HFFc6 (cell line): ENCODE measurements at regions not wholly inside any gene's neighbourhood (a gene's known extent, or its start where the extent isn't known, plus 50 kb on each side); places are given as distances from the start of the nearest gene placed in this dataset.

Experiments
- DNase-seq: peaks from one replicate; pipeline ENCODE4 v3.0.0-alpha.2; 2018
- H3K27ac Mint-ChIP-seq: 2 replicates; pipeline ENCODE4 v1.8.0; 2020; ENCODE audit warnings: mild to moderate bottlenecking, mixed read lengths
- H3K27me3 Mint-ChIP-seq: 2 replicates; pipeline ENCODE4 v1.8.0; 2021; ENCODE audit warnings: mild to moderate bottlenecking, moderate library complexity, mixed read lengths; ENCODE audit not compliant: insufficient read depth
- H3K36me3 Mint-ChIP-seq: 2 replicates; pipeline ENCODE4 v1.8.0; 2021; ENCODE audit warnings: low read depth, mixed read lengths
- H3K4me1 Mint-ChIP-seq: 2 replicates; pipeline ENCODE4 v1.8.0; 2020; ENCODE audit warnings: low read depth, mixed read lengths
- H3K4me3 Mint-ChIP-seq: 2 replicates; pipeline ENCODE4 v1.8.0; 2020; ENCODE audit warnings: mild to moderate bottlenecking, moderate library complexity, mixed read lengths
- H3K9me3 Mint-ChIP-seq: 2 replicates; pipeline ENCODE4 v1.8.0; 2020; ENCODE audit warnings: mild to moderate bottlenecking, mixed read lengths
- CTCF ChIP-seq: fragments of 200-600 bp; sonication (generic); IDR thresholded peaks from 2 replicates; pipeline ENCODE4 v1.5.0; 2021; ENCODE audit warnings: antibody characterized with exemption, mild to moderate bottlenecking

DNA sequence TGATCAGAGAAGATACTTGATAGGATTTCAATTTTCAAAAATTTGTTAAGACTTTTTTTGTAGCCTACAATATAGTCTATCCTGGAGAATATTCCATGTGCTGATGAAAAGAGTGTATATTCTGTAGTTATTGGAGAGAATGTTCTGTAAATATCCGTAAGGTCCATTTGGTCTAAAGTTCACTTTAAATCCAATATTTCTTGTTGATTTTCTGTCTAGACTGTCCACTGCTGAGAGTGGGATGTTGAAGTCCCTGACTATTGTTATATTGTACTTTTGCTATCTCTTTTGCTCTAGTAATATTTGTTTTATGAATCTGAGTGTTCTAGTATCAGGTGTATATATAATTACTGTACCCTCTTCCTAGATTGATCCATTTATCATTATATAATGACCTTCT, 406.2 kb upstream of the CNTN4 start:
- Mint-ChIP-seq H3K27ac (no peak overlapping the region), H3K36me3 (no peaks in the 10 kb centered on the region), H3K4me3 (no peak overlapping the region), H3K4me1 (no peaks in the 10 kb centered on the region), H3K27me3 (no peaks in the 10 kb centered on the region), H3K9me3 (peaks cover 45% of the 10 kb centered on the region)
- DNase-seq = no peak
- no peak for TF ChIP-seq CTCF

DNA sequence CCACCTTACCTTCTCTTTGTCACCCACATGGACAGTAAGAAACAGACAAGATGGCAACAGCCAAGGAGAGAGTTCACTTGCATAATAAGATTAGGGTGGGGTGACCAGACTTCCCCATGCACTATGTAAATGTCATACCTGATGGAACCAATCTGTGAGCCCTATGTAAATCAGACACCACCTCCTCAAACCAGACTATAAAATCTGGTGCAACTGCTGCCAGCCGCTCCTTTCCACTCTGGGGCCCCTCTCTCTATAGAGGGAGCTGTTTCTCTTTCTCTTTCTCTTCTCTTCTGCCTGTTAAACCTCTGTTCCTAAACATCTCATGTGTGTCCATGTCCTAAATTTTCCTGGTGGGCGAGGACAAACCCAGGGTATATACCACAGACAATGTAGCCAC, 405.5 kb upstream of the CNTN4 start:
- no peak for DNase-seq
- H3K27ac Mint-ChIP-seq = no peak overlapping the region
- H3K4me3 Mint-ChIP-seq = no peak overlapping the region
- H3K4me1 Mint-ChIP-seq = no peaks in the 10 kb centered on the region
- H3K27me3 Mint-ChIP-seq = no peaks in the 10 kb centered on the region
- no peaks in the 10 kb centered on the region for H3K36me3 Mint-ChIP-seq
- H3K9me3 Mint-ChIP-seq = peaks cover 49% of the 10 kb centered on the region
- TF ChIP-seq CTCF = no peak

DNA sequence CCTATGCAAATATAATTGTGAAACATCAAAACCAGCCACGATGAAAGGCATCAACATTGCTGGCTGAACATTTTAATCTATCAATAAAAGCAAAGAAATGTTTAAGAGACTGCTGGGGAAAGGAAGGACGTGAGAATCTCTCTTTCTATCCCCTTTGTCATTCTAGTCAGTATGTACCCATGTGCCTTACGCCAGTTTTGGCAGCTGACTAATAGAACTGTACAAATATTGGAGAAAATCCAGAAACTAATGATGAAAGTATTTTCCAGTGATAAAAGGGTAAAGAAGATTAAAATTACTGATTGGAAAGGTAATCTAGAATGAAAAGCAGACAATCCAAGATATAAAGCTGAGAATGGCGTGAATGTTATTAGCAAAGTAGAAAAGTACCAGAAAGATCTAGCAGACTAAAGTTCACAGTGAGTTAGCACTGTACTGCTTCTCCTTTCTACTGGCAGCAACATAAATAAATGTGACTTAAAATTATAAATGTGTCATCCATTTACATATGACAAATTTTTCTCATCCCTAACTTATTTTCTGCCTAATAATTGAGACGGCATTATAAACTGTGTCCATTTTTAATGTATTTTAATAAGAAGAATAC, 401.9 kb upstream of the CNTN4 start:
- Mint-ChIP-seq H3K4me3 (no peak overlapping the region), H3K4me1 (no peaks in the 10 kb centered on the region), H3K9me3 (peaks cover 45% of the 10 kb centered on the region), H3K36me3 (no peaks in the 10 kb centered on the region), H3K27ac (no peak overlapping the region), H3K27me3 (no peaks in the 10 kb centered on the region)
- no peak for DNase-seq
- no peak for TF ChIP-seq CTCF

- Mint-ChIP-seq H3K27me3 (no peaks in the 10 kb centered on the region), H3K4me1 (no peaks in the 10 kb centered on the region)
Observed at GRCh38 chr3:1699361-1699920, 399.2 kb upstream of the CNTN4 start.

GRCh38 chr3:1700650-1701049, 398.0 kb upstream of the CNTN4 start:
- no peak for TF ChIP-seq CTCF
- no peak overlapping the region for H3K4me3 Mint-ChIP-seq
- no peaks in the 10 kb centered on the region for H3K27me3 Mint-ChIP-seq
- H3K27ac Mint-ChIP-seq = no peak overlapping the region
- no peaks in the 10 kb centered on the region for H3K36me3 Mint-ChIP-seq
- H3K4me1 Mint-ChIP-seq = no peaks in the 10 kb centered on the region
- no peak for DNase-seq
- peaks cover 44% of the 10 kb centered on the region for H3K9me3 Mint-ChIP-seq

More at GRCh38 chr3:1699361-1699920, 399.2 kb upstream of the CNTN4 start:
- no peak for DNase-seq
- no peak overlapping the region for H3K4me3 Mint-ChIP-seq
- no peaks in the 10 kb centered on the region for H3K36me3 Mint-ChIP-seq
- H3K9me3 Mint-ChIP-seq = peaks cover 34% of the 10 kb centered on the region
- no peak for TF ChIP-seq CTCF
- H3K27ac Mint-ChIP-seq = no peak overlapping the region
